Retina (tissue), 1 donor: ENCODE measurements at regions not wholly inside any gene's neighbourhood (a gene's known extent, or its start where the extent isn't known, plus 50 kb on each side); places are given as distances from the start of the nearest gene placed in this dataset.

Experiments
- DNase-seq: peaks from one replicate; pipeline ENCODE4 v3.0.0-alpha.2; 2016

DNA sequence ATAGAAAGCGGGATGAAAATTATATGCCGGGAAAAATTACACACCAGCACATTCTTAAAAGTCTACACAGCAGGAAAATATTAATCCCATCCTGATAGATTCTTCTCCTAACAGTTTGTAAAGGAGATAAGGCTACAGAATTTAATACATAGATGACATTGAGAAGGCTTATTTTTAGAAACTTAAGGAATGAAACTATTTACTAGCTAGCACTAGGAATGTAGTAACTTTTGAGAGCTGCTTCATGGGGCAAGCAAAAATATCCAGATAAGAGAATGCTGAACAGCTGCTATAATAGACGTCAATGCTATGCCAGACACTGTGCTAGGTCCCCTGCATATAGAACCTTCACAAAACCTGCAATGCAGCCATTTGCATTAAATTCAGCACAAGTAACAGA, 912.7 kb upstream of the NR2F2 start:
- DNase-seq, result no peak

DNA sequence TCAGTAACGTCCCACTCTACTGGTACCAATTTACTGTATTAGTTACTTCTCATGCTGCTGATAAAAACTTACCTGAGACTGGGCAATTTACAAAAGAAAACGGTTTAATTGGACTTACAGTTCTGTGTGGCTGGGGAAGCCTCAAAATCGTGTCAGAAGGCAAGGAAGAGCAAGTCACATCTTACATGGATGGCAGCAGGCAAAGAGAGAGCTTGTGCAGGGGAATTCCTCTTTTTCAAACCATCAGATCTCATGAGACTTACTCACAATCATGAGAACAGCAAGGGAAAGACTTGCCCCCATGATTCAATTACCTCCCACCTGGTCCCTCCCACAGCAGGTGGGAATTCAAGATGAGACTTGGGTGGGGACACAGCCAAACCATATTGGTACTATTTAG, 908.2 kb upstream of the NR2F2 start:
- DNase-seq, result no peak

DNA sequence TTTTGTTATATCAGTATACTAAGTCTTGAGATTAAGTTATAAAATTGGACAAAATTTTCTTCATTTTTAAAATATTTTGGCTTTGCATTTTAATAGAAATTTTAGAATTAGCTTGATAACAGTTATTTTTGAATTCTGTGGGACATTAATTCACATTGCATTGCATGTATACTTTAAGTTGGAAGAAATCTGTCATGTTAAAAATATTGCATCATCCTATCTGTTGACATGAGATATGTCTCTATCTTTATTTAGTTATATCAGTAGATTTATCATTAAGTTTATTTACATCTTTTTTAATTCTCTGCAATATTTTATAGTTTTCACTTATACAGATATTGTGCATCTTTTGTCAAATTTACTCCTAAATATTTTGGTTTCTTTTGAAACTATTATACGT, 904.6 kb upstream of the NR2F2 start:
- DNase-seq, result no peak

DNA sequence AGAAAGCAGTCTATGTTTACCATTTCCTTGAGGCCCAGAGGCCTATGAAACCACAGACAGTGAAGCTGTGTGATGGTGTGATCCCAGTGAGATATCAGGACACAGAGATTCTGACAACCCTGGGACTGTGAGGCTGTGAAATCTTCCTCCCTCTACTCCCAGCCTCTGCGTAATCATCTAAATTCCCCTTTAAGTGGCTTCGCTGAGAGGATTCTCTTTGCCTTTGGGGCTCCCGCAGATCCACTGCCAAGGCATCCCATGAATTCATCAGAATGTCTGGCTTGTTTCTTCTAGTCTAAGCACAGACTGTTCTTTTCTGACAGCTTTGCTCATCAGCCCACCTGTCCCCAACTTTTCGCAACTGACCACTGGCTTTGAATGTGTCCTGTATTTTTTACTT, 901.2 kb upstream of the NR2F2 start:
- DNase-seq, result no peak

DNA sequence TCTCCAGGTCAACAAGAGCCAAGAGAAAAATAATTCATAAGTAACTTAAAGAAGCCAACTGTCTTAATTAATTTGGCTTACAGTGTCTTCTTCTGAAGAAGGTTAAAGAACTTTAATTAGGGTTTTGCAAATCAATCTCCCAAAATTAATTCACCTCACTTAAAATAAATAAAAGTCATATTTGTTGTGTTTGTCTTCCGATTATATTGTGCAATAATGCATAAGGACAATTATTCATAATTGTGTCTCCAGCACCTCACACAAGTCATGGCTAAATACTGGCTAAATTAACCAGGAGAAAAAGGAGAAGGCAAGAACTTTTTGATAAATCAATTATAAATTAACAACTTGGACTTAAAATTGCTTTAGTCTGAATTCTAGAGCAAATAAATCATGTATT, 899.0 kb upstream of the NR2F2 start:
- no peak for DNase-seq

DNA sequence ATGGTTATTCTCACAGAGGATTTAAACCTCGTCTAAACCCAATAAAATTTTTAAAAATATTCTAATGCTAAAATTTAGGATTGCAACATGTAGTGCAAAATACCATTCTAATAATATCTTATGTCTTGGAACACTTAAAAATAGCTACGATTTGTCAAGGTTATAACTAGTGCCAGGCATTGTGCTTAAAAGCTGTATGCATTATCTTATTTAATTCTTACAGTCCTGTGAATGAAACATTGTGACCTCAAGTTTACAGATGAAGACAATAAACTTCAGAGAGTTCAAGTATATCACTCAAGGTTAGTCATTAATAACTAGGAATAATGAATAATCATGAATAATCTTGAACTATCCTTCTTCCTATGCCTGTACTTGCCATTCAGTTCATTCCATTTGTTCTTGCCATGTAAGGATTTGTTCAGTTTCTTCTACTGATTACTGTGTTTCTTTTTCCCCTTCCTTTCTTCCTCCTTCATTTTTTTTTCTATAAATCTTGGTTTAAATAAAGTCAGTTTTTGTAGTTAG, 897.6 kb upstream of the NR2F2 start:
- no peak for DNase-seq

DNA sequence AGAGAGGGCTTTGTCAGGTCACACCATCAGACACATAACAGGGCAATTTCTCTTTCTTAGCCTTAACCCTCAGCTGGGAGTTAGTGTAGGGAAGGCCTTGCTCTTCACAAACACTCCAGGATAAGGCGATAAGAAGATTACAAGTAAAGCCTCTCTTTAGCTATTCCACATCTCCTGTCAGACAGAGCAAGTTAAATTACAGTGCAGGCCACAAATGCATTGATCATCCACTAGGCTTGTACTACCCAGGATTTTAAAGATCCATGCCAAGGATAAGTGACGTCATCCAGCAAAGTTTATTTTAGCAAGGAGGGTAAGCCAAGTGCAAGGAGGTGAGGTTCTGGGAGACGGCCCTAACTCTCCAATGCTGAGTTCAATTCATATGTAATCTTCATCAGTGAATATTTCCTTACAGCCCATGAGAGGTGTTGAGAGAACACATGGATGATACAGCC, 890.6 kb upstream of the NR2F2 start:
- DNase-seq, result no peak

DNA sequence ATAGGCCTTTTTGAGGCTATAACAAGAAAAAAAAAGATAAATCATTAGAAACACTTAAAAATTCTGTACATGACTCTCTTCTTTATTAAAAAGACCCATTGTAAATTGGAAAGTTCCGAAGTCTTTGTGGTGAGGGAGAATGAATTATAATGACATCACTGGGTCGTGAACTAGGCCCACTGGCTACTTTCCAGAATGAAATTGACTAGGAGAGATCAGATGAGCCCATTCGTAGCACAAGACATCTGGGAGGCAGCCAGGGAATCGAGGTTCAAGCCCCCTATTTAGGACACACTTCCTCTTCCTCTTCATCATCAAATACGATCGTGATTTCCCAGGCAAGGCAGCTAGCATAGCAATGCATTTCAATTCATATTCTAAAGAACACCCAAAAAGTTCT, 889.8 kb upstream of the NR2F2 start:
- no peak for DNase-seq

DNA sequence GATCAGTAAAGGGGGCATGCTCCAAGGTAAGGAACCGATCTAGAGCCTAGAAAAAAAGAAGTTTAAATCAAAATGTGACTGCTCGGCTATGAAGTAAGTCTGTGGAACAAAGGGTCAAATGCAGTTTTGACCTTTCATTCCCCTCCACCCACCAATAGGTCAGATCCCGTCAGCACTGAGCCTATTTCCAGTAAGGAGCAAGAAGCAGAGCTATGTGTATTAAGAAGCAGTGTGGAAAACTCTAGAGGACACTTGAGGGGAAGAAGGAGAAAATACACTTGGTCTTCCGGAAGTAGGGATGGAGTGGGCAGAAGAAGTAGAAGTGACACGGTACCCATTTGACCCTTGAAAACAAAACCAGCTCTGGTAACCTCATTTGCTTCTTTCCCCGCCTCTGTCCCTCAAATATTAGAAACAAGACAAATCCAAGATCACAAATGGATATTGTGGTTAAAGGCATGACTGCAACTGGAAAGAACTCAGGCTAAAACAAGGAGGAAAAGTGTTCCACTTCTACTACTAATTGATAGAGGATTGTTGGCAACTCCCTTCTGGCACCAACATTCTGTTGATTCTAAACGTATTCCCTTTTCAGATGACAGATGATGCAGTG, 888.3 kb upstream of the NR2F2 start:
- DNase-seq, result no peak

DNA sequence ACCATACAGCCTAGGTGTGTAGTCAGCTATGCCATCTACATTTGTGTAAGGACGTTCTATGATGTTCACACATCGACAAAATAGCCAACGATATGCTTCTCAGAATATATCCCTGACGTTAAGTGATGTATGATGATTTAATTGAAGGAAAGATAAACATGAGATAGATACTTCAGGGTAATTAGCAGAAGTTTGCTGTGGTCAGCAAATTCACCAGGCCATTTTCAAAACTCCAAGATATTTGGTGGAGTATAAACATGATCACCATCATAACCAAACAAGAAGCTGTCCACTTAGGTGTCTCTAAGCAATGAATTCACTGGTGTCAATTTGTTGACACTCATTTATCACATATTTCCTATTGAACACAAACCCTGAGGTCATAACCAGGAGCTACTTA, 885.6 kb upstream of the NR2F2 start:
- DNase-seq, result no peak

DNA sequence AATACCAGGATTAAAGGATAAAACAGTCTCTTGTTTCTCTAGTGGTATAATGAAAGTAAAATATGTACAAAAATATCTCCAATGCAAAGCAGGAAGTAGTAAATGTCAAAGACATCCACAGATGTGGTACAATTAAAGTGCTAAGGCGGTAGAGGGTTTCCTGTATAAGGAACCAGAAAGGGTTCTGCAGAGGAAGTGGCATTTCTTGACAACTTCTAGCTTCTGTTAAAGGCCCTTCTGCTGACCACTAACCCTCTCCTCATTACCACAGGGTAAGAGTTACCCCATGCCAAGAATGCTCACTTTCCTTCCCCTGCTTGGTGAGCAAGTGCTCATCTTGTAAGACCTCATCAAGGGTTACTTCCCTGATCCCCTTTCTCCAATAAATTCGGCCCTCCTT, 883.6 kb upstream of the NR2F2 start:
- no peak for DNase-seq

DNA sequence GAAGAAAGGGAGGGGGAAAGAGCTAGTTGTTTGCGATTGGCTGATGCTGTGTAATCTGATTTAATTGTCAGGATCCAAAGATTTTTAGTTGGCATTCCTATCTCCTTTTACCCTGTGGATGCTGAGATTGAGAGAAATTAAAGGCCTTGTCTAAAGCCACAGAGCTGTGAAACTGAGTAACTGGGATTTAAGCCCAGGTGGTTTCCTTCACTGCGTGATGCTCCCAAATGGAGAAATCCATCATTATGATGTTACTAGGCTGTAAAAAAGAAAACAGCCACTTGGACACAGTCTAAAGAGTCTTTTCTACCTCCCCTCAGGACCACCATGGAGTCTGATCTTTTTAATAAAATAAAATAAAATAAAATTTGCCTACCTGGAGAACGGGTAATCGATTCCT, 883.0 kb upstream of the NR2F2 start:
- no peak for DNase-seq

DNA sequence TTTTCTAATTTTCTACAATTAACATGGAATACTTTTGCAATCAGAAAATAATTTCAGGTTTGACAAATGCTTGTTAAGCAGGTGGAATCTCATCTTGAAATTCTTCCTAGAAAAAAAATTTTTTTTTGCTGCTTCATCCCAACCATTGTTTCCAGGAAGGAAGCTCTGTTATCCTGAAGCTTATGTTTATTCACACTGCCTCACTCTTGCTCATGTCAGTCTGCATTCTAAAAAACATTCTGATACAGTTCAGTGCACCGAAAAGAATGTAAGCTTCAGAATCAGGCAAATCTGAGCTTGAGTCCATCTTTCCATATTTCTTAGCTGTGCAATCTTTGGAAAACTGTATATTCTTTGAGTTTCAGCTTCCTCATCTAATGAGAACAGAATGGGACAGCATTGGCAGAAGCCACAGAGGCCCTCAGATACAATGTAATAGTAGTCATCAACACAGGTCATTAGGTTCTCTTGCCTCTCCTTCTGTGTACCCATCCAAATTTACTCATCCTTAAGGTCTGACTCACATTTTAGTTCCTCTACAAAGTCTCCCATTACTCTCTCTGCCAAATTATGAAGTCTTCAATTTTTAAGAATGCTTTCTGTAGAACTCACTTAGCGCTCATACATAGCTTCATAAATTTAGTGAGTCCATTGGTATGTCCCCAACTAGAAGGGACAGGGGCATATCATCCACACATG, 881.8 kb upstream of the NR2F2 start:
- no peak for DNase-seq

DNA sequence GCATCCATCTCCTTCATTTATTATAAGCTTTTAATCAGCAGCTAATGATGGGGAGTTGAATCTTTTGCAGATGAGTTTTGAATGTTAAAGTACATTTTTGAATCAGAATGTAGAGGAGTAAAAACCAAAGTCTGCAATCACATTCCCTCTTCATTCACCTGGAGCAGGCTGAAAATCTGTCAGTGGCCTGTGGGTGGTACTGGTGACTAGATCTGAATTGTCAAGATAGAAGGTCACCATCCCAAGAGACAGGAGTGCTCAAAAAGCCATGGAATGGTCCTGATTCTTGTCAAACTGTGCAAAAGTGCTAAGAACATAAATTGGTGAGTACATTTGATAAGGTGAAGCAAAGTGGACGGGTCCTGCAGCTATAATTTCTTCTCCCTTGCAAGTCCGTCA, 881.3 kb upstream of the NR2F2 start:
- no peak for DNase-seq

DNA sequence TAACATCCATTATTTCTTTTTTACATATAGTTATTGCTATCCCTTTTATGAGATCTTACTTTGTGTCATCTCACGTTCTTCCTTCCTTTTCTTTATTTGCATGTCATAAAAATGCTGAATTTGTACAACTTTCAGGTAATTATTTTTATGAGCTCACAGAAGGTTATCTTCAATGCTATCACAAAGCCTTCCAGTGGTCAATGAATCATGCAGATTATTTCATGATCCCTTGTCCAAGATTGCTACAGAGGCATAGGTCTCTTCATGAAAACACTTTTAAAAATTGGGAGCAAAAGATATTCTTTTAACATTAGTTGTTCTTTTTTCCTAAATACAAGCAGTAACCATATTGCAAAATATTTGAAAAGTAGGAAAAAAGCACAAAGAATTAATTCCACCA, 880.1 kb upstream of the NR2F2 start:
- DNase-seq, result no peak

DNA sequence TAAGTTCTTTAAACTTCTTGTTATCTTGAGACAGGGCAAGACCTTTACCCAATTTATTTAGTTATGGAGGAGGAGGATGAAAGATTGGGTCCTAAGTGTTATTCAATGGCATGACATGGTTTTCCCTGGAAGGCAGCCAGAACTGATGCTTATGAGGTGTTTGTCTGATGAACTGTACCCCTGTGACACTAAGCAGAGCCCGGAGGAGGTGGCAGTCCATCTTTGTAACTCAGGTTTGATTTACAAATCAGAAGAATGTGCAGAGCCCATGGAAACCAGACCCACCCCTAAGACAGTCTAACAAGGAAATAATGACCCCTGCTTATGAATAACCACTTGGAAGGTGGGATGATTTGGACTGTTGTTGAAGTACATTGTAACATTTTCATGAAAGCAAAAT, 878.6 kb upstream of the NR2F2 start:
- DNase-seq, result no peak

DNA sequence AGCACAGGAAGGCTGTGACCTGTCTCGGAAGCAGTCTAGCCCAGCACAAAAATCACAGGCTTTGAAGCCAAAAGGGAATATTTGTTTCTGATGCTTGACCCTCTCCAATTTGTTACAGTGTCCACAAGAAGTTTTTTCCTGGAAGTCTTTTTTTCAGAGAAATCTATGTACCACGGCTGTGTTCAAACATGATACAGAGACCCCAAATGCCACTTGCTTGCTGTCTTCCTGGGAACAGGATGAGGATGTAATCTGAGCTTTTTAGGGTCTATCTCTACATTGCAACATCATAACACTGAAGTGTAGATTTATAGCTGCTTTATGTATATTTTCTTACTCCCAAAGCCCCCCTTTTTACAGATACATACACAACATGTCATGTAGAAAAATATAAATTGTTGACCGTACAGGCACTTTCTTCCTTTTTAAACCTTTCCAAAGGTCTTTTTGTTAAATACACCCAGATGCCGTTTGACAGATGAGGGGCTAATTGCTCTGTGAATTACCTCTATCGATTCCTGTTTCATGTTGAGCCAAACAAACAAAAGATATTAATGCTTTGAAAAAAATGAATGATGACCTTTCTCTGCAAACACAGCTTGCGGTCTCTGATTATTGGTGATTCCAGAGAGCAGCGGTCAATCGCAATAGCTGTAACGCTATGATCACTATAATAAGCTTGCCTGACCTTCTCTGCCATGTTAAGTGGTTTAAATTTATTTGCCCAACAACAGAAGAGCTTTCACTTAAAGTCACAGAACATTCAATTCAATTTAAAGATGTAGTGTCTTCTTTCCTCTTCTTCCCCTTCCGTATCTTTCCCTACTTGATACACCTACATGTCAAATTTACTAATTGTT, 875.9 kb upstream of the NR2F2 start:
- DNase-seq, result peak; percentile 19

DNA sequence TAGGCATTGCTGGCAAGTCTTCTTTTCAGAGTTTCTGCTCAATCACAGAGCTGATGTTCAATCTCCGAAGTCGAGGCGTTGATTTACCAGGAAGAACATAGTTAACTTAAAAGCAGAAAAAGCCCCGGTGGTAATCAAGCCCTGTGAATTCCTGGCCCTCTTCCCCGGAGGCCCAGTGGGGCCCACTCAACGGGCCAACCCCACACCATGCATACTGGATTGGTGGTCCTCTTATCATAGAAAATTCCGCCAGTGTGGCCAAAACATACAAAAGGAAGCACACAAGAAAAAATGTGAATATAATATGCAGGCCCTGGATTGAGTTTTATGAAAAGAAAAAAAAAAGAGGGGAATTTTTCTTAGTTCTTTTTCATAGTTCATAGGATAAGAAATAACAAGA, 873.0 kb upstream of the NR2F2 start:
- DNase-seq, result no peak

DNA sequence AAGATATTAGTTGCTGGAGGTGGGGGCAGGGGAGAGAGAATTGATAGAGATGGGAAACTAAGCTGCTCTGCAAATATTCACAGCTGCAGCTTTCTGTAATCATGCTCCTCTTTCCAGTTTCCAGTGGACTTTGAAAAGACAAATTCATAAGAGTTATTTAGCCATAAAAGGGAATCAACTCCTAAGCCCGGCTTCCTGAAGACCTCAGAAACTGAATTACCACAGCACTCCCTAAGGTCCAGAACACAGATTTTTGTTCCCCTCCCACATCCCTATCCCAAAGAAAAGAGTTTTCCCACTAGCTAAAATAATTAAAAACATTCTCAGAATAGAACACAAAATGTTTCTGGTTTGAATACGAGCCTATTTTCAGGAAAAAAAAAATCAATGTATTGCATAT, 871.8 kb upstream of the NR2F2 start:
- DNase-seq, result no peak

DNA sequence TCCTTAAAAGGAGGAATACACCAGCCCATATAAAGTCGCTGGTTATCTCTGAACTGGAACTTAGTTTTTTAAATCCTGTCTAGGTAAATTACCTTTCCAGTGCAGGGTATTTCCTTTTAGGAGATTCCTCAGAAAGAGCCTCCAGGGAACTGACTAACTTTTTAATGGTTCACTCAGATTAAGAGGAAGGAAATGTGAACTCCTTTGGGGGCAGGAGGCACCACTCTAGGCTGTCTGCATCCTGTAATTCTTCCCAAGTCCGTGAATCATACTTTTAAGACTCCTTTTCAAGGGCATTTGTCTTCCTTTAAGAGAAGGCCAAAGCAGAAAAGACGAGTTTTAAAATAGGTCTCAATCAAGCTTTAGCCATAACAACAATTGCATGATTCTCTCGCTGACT, 871.2 kb upstream of the NR2F2 start:
- DNase-seq, result no peak

DNA sequence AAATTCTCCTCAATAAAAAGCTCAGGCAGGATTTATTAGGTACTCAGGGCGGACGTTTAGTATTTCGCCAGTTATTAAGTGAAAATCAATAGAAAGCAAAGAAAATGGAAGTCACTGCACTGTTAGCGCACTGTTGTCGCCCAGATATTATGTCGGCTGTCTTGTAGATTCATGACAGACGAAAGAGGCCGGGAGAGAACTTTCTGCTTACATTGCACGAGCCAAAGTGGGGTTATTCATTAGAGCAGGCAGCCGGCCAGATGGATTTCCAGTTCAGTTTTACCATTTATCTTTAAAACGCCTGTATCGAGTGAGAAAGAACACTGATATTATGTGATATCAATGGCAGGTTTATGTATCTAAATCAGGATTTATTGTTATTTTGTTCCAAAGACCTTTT, 866.0 kb upstream of the NR2F2 start:
- DNase-seq, result no peak

DNA sequence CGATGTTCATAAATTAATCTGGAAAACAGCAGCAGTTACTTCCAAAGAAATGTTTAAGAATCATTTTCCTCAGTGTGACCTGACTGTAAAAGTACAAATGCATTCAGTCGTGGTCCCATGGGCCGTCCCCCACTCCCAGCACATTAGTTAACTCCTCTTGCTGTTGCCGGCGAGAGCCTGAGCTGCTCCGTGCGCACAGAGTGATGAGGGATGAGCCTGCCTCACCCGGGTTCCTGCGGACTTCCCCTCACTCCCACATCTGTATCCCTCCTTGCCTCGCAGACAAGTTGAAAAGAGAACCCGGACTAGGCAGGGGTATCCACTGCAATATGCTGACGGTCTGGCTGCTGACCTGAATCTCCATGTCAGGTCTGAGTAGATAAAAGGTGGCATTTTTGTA, 861.7 kb upstream of the NR2F2 start:
- peak; percentile 33 for DNase-seq

DNA sequence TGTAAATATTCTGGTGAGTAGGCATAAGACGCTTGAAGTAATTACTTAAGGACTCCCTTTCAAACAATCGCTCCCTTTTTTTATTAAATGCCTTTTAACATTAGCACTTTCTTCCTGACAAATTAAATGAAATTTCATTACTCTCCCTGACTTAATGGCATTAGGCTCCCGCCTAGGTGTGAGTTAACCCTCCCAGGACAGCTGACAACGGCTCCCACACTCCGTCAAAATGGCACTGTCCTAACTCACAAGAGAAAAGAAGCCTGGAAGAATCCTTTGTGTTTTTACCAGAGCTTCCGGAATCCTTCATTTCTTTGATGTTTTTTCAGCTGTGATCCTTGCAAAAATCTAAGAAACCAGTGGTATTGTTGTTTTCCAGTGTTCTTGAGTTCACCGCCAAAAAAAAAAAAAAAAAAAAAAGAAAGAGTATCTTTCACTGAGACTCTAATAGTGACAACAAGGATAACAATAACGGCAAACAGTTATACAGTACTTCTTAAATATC, 861.0 kb upstream of the NR2F2 start:
- no peak for DNase-seq

DNA sequence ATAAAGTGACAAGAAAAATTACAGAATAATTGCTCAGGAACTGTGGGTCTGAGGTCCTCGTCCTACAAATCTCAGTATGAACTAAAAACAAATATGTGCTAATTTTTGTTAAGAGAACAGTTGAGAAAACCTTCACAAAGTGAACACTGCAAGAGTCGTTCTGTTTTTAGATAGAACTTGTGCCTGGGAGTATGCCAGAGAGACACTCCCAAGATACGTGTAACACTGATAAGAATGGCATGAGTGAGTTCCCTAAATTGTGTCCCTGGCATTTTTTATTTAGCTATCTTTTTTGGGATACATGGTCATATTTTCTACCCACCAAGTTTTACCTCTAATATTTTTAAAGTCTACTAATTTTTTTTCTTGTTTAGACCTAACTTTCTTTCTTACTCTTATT, 860.0 kb upstream of the NR2F2 start:
- DNase-seq, result no peak
